EH (cell line): ENCODE measurements at regions not wholly inside any gene's neighbourhood (a gene's known extent, or its start where the extent isn't known, plus 50 kb on each side); places are given as distances from the start of the nearest gene placed in this dataset.
"Not testable (repeated sequence)": the region's sequence is repeated elsewhere in the genome, so short reads cannot be mapped to it uniquely, and the experiment has no call there.

ENCODE experiments used
- DNase-seq: peaks from one replicate; pipeline ENCODE4 v3.0.0-alpha.2; 2015; ENCODE audit warnings: low read depth

- no peak for DNase-seq
Measured at GRCh38 chr2:111251711-111252110, 131.0 kb downstream of the BCL2L11 start.

GRCh38 chr2:111252436-111252835 is 131.7 kb downstream of the BCL2L11 start:
- peak; percentile 22 for DNase-seq

GRCh38 chr2:111254916-111255315 is 134.2 kb downstream of the BCL2L11 start:
- peak; percentile 55 for DNase-seq

- not testable (repeated sequence) for DNase-seq
Measured at GRCh38 chr2:111256628-111257027, 135.9 kb downstream of the BCL2L11 start.

- DNase-seq, result not testable (repeated sequence)
Measured at GRCh38 chr2:111257607-111258006, 136.9 kb downstream of the BCL2L11 start.

GRCh38 chr2:111258318-111258717 is 137.6 kb downstream of the BCL2L11 start:
- DNase-seq, result not testable (repeated sequence)

GRCh38 chr2:111262627-111263379 is 142.1 kb downstream of the BCL2L11 start:
- DNase-seq, result not testable (repeated sequence)

GRCh38 chr2:111263380-111264017 is 142.8 kb downstream of the BCL2L11 start:
- DNase-seq, result not testable (repeated sequence)

- not testable (repeated sequence) for DNase-seq
Measured at GRCh38 chr2:111264956-111265355, 144.2 kb downstream of the BCL2L11 start.

- not testable (repeated sequence) for DNase-seq
Measured at GRCh38 chr2:111266556-111266955, 145.8 kb downstream of the BCL2L11 start.

GRCh38 chr2:111267038-111267437 is 146.3 kb downstream of the BCL2L11 start:
- not testable (repeated sequence) for DNase-seq

GRCh38 chr2:111269761-111270323 is 149.1 kb downstream of the BCL2L11 start:
- DNase-seq, result not testable (repeated sequence)

- not testable (repeated sequence) for DNase-seq
Measured at GRCh38 chr2:111270569-111270968, 149.9 kb downstream of the BCL2L11 start.

- DNase-seq, result not testable (repeated sequence)
Measured at GRCh38 chr2:111271647-111272304, 151.1 kb downstream of the BCL2L11 start.

- not testable (repeated sequence) for DNase-seq
Measured at GRCh38 chr2:111273007-111273406, 152.3 kb downstream of the BCL2L11 start.

GRCh38 chr2:111275047-111275853 is 154.5 kb downstream of the BCL2L11 start:
- not testable (repeated sequence) for DNase-seq

- not testable (repeated sequence) for DNase-seq
Measured at GRCh38 chr2:111275854-111276171, 155.1 kb downstream of the BCL2L11 start.

- not testable (repeated sequence) for DNase-seq
Measured at GRCh38 chr2:111278133-111278532, 157.4 kb downstream of the BCL2L11 start.

- not testable (repeated sequence) for DNase-seq
Measured at GRCh38 chr2:111280709-111281286, 160.1 kb downstream of the BCL2L11 start.

- DNase-seq, result not testable (repeated sequence)
Measured at GRCh38 chr2:111282162-111282561, 161.4 kb downstream of the BCL2L11 start.
